Dedifferentiated amniotic fluid mesenchymal stem cell (primary cell): ENCODE measurements at regions not wholly inside any gene's neighbourhood (a gene's known extent, or its start where the extent isn't known, plus 50 kb on each side); places are given as distances from the start of the nearest gene placed in this dataset.

ENCODE experiments used
- DNase-seq: peaks from one replicate; pipeline ENCODE4 v3.0.0-alpha.2; 2016; ENCODE audit errors: extremely low spot score

DNA sequence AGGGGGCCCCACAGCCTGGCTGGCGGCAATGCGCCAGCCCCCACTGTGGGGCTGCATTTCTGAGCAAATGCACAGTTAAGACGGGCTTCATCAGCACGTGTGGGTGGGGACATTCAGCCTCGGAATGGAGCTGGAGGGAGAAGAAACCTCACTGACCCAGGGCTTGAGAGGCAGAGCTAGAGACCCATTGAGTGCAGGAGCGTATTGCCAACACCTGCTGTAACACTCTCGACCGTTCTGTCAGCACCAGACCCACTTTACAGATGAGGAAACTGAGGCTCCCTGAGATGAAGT, 200.9 kb upstream of the RAB6C start:
- no peak for DNase-seq

DNA sequence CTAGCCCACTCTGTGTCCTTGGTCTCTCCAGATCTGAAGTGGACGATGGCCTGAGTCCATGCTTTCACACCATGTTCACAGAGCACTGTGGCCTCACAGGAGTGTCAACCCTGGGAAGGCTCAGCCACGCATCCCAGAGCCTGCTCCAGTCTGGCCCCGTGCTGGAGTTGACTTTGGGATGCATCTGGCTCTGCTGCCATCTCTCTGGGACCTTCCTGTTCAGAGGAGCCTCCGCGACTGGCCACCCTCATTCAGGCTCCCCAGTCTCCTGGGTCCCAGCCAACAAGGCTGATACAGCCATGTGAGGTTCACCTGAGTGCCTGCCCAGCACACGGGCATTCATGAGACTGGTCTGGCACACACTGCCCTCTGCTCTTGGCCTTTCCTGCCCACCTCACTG, 199.7 kb upstream of the RAB6C start:
- no peak for DNase-seq

DNA sequence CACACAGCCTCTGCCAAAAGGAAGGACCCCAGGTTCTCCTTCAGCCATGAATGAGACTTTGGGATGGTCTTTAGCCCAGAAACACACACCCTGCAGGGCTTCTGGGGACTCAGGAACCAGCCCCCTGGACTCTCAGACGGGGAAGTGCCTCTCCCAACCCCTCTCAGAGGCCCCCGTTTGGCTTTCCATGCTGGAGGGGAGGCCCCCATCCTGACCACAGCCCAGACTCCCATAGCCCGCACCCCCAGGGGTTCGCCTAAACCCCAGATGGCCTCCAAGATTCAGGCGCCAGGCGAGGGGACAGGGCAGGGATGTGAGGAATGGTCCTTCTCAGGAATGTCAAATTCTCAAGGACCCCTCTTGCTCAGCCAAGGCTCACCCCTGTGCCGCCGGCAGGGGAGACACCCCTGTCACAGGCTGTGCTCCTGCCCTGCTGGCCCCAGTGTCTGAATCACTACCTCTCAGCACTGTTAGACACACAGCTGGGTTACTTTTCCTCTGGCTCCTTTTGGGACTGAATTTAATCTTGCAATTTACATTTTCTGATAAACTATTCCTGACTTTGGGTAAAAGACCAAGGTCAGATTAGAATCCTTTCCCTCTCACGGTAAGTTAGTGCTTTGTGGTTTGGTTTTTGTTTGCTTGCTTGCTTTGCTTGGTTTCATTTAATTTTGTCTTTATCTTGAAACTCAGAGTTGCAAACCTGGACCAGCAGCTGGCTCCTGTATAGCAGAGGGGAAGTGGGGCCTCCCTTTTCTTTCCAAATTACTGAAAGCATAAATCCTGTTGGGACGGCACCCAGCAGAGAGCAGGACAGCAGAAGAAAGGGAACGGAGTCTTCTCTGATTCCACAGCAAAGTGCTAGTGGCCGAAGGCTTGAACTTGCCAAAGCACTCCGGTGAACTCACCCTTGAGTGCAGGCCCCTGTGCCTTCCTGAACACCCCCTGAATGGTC, 198.9 kb upstream of the RAB6C start:
- DNase-seq: no peak

DNA sequence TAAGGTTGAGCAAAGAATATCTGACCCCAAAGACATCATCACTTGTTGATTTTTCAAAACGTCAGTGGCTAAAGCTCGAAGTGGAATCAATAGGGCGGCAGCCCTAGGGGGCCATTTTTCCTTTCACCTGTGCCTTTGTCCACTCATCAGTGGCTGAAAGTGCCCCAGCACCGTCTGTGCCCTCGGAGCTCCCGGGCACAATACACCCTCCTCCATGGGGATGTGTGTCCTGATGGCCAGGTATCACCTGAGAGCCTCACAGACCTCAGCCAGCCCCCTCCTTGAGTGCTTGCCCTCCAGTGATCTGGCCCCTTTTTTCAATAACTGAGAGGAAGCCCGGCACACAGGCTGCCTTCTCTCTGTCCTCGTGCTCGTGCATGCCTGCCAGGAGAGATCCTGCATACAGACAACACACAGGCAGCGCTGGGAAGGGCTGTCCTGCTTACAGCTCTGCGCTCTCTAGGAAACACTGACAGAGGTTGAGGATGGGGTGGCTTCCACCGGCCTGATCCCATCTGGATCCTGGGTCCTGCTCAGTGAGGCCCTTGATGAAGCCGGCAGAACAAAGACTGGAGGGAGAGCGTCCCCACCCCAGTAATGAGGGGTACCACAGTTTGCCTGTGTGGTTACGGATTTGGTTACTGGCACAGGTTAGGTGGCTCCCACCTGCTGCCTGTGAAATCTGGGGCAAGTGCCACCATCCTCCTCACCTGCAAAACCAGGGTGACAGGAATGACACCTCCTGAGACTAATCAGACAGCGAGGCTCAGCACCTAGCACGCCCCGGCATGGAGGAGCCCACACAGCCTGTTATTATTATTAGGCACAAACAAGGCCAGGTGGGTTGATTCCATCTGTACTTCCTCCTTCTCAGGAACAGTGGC, 197.5 kb upstream of the RAB6C start:
- no peak for DNase-seq

DNA sequence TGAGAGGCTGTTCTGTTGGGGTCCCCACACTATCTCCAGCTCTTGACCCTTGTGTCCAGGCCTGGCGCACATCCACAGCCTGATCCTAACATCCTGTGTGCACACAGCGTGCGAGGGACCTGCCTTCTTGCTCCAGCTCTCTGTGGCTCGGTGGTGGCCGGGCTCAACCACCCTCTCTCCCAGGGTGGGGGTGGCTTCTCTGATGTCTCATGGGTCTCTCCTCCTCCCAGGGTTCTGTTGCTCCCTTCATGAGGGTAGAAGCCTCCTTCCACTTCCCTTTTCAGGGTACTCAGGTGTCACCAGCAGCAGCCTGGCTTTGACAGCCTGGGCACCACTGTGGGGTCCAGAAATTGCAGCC, 196.9 kb upstream of the RAB6C start:
- DNase-seq: no peak

DNA sequence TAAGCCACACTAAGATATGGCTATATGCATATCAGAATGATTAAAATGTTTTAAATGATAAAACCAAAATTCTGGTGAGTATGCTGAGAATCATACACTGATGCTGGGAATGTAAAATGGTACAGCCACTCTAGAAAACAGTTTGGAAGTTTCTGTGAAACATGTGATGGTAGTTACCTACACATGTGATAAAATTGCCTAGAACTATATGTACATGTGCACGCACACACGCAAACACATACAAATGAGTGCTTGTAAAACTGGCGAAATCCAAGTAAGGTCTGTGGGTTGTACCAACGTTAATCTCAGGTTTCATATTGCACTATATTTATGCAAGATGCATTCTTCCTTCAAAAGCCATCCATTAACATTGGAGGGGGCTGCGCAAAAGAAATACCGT, 195.0 kb upstream of the RAB6C start:
- no peak for DNase-seq

DNA sequence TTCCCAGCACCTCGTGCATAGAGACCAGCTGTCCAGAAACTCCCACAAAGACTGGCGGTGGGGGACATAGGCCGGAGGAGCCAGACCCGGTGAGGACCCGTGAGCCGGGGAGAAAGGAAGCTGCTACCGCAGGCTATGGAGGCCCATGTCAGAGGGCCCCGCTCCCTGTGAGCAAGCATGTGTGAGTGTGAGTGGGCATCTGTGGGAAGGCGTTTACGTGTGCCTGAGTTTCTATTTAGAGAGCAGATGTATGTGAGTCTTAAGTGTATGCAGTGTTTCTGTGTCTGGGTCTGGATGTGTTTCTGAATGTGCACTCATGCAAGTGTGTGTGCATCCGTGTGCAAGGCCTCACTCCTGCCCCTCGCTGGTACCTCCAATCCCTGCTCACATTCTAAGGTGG, 187.8 kb upstream of the RAB6C start:
- no peak for DNase-seq

DNA sequence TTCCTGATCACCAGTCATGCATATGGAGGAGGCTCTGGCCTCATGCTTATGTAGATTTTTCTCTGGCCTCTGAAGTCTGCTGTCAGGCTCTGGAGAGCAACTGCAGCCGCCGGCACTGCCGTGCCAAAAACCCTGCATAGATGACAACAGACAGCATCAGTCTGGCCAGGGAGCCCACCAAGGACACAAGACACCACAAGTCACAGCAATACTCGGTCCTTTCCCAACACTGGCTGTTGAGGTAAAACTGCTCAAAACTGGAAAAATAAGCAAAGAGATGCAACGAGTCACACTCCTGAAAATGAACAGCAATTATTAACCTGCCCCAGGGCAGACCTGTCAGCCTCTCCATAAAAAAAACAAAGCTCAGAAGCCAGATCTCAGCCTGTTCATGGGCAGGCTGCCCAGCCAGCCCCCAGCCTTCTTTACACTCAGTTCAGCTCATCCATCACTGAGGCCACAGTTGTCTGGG, 186.0 kb upstream of the RAB6C start:
- no peak for DNase-seq

DNA sequence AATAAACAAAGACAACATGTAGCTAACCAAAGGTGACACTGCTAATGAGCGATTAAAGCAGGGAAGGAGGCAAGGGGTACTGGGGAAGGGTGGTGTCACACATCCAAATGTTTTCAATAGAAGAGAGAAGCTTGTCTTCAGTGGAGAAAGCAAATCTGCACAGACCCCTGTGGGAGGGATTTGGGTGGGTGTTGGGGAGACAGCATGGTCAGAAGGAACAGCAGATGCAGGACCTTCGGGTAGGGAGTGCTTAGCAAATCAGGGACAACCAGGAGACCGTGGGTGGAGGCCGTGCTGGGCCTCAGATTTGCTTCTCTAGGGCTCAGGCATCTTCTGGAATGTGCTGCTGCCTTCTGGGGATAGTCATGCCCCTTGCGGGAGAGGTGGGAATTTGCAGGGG, 185.3 kb upstream of the RAB6C start:
- no peak for DNase-seq

DNA sequence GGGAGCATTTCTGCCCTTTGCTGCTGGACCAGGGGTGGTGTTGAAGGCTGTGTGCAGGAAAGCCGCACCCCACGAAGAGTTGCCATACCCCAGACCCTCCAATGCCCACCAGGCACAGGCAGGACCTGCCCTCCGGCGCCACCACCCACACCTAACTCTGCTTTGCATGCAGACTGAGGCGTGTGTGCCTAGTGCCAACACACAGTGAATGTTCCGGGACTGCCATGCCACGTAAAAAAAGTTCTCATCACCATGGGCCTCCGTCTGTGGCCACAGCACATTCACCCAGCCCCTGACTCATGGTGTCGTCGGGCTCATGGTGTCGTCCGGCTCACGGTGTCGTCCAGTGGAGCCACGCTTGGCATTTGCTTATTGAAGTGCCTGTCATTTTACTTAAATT, 184.9 kb upstream of the RAB6C start:
- no peak for DNase-seq

DNA sequence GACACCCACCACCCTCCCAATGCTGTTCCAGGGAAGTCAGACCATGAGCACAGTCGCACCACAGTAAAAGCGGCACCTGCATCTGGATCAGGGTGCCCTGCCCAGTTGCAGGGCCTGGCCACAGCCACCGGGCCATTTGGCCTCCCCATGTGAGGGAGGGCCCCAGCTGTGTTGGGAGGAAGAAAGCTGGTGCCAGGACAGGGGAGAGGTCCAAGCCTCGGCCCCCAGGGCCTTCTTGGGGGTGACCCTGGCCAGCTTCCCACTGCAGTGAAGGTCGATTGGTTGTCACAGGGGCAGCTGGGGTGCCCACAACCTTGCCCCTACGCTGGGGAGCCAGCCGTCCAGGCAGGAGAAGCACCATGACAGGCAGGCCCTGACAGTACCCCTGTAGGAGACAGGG, 183.2 kb upstream of the RAB6C start:
- DNase-seq: no peak

DNA sequence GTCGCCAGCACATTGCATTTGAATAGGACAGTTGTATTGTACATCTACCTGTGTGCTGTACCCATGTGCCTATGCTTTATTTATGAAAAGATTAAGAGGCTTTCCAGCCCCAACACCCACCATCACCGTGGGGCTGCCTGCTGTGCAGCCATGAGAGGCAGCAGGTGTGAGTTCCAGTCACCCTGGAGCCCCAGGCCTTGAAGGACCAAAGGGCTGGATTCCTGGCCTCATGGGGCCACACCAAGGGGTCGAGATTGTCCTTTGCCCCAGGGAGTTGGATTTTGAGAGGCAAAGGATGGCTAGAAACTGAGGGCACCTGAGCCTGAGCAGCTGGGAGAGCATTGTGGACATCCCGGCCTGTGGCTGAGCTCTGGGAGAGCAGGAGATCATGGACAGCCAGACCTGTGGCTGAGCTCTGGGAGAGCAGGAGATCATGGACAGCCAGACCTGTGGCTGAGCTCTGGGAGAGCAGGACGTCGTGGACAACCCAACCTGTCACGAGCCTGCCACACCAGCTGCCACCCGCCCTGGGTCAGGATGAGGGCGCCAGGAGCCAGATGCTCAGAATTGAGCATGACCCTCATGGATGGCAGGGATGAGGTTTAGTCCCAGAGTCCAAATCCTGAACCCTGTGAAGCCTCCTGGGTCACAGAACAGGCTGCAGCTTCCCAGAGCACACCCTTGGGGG, 182.5 kb upstream of the RAB6C start:
- DNase-seq: no peak

DNA sequence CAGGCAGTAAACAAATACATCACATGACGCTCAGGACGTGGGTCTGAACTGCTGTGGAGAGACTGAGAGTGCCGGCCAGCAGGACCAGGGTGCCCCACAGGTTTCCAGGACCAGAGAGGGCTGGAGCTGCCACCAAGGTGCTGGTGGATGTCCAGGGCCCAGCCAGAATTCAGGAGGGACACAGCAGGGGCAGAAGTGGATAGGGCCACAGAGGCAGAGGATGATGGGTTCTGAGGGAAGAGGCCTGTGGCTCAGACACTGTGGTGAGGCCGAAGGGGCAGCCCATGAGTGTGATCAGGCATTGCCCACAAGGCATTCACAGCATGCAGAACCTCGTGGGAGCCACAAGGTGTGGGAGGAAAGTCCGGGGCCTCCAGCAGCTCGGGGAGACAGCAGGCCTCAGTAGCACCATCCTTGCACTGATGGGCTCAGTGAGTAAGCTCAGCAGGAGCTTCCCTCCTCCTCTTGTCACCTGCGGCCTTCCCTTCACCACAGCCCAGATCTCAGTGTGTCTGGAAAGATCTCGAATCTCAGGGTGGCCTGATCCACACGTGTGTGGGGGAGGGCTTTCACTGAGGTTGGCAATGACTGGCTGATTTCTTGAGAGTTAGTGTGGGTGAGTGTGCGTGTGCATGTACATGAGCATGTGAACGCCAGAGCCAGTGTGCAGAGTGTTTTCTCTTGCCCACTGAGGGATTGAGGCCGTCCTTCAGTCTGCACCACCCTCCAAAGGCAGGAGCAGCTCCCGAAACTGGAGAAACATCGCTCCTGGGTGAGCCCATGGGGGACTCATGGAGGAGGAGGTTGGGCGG, 181.8 kb upstream of the RAB6C start:
- DNase-seq: no peak

DNA sequence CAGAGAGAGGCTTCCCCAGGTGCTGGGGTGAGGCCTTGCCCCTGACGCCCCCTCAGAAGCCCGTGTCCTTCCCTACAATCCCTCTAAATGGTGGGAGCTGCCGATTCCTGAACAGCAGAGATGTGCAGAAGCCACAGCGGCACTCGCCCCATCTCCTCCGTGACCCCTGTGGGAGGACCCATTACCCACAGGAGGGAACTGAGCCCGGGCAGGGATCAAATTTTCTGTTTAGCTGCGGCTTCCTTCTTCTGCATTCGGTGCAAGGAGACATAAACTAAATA, 181.2 kb upstream of the RAB6C start:
- DNase-seq: no peak

DNA sequence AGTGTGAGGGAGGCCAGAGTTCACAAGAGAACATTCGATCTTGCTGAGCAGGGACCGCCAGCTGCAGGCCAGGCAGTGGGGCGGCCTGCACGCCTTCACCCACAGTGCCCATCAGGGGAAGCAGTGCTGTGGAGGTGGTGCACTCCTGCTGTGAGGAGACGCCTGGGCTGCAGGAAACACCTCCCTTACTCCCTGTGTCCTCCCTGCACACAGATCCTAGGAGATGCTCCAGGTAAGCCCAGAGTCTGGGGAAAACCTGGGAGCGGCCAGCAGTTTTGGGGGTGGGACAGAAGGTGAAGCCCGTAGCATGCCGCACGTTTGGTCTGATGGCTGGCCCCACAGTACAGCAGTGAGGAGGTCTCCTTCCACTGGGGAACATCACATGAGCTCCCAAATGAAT, 180.8 kb upstream of the RAB6C start:
- DNase-seq: no peak

DNA sequence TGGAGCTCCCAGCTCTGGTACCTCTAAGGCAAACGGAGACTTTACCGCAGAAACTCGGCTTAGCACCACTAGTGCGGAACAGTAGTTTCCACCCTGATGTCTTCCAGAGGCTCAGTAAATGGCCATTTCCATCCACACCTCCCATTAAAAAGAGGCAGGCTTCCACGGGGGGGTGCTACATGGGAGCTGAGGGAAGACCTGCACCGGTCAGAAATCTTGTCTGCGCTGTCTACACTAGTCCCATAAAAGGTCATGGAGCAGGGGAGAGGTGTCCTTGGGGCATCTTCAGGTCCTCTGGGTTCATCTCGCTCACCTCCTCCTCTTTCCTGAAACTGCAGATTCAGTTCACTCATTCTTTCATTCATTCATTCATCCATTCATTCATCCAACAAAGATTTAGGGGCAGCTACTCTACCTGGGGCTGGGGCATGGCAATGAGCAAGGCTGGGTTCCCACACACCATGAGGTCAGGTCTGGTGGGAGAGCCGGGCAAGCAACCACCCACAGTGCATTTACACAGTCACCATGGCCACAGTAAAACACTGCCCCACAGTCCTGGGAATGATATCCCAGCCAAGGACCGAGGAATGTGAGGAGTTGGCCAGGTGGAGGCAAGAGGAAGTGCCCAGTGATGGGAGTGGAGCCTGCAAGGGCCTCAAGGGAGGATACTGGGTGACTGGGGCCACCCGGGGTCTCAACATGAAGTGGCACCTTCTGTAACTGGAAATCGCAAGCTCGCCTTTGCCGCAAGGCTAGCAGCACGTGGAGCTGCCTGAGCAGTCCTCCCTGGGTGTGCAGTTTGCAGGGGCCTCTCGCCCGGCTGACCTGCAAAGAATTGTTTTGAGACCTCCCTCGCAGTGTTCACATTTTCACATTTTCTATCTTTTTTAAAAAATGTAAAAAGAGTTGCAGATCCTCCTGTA, 180.2 kb upstream of the RAB6C start:
- no peak for DNase-seq

DNA sequence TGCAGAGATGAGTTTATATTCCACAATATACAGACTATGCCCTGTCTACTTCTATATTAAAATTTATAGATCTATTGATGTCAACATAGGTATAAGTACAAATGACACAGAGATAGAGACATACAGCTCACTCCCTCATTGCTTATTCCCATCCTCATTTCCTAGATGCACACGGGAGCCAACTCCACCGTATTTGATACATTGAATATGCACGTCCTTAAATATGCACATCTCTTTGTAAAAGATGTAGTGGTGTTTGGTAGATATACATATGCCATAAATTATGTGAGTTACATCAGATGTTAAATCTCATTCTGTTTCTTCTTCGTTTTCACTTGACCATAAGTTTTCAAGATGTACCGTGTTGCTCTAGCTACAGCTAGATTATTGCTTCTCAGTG, 179.2 kb upstream of the RAB6C start:
- no peak for DNase-seq

DNA sequence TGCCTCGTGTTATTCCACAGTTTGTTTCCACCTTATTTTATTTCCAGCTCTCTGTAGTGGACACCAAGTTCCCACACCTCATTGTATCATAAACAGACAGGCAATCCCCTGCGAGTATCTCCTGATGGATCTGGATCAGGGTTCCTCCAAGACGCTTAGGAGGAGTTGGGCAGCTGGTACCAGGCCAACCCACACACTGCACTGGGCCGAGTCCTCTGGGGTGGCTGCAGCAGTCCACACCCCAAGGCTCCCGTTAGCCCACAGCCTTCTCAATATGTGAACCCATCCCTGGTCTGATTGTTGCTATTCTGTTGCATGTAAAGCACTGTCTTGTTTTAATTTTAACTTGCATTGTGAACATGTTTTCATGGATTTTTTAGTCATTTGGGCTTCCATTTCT, 178.8 kb upstream of the RAB6C start:
- DNase-seq: no peak

DNA sequence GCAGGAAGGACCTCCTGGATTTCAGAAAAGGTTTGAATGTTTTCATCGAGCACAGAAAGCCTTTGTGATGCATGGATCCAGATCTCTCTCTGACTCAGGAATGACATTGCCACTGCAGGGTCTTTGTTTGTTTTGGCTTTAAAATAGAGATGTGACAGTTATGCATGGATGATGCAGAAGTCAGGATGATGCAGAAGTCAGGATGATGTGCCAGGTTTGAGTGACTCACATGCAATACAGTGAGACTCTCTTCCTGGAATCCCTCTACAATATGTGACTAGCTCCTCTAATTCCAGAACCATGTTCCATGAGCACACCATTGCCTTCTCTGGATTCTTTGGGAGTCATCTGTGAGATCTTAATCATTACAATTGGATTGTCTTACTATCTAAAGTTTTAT, 177.9 kb upstream of the RAB6C start:
- no peak for DNase-seq

DNA sequence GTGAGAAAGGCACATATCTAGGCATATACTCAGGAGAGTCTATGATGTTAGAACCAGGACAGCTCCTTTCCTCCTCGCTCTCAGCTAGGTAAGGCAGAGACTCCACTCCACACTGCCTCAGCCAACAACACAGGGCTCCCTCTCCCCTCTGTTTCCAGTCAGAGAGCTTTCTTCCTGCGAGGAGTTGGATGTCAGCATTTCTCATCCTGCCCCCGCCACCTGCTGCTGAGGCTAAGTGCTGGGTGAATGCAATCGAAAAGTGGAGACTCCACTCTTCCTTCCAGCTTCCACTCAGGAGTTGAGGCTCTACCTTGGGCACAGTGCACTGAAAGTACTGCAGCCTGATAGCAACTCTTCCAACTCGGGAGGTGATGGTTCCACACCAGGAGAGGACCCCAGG, 177.2 kb upstream of the RAB6C start:
- DNase-seq: no peak

DNA sequence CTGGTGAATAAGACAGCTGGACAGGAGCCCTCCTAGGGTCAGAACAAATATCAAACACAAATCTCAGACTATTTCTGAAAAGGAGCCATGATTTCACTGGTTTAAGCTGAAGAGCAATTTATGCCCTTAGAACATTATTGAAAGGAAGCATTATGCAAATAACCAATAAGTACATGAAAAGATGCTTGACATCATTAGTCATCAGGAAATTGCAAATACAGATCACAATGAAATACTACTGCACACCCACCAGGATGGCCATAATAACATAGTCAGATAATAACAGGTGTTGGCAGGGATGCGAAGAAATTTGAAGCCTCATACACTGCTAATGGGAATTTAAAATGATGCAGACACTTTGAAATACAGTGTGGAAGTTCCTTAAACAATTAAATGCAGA, 176.4 kb upstream of the RAB6C start:
- DNase-seq: no peak
